GM18858 (cell line): ENCODE measurements at regions not wholly inside any gene's neighbourhood (a gene's known extent, or its start where the extent isn't known, plus 50 kb on each side); places are given as distances from the start of the nearest gene placed in this dataset.
"Not testable (repeated sequence)": the region's sequence is repeated elsewhere in the genome, so short reads cannot be mapped to it uniquely, and the experiment has no call there.

ENCODE experiments used
- ATAC-seq: cut with Tn5 transposase; IDR thresholded peaks from one replicate; pipeline ENCODE4 v1.9.1; 2021; ENCODE audit not compliant: unreplicated experiment

- ATAC-seq: no peak
These were observed 81.2 kb downstream of the TMEM18 start for GRCh38 chr2:595831-596592.

DNA sequence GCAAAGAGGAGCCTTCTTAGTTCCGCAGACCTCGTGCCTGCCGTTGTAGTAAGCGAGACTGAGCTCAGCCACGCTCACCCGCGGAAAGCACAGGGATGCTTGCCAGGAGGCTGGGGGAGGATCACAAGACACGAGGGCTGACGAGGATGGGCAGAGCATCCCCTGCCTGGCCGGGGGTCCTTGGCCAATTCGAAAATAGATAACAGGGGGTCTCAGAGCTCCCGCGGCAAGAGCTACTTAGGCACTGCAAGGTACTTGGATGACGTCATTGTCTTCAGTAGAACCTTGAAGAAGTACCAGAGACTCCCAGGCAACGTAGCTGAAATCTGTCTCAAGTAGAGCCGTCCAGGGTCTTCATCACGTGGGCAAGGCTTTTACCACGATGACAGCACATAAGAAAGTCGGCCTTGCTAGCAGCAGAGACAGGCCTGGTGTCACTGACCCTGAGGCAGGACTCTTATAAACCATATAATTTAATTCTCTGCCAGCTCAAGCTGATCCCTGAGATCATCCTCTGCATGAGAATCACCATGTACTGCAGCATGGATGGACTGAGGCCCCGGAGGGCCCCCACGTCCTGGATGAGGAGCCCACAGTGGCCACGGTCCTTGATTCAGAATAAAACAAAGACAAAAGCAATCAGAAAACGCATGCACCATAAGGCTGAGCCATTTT lies 81.9 kb downstream of the TMEM18 start:
- ATAC-seq: no peak

GRCh38 chr2:594297-594949 lies 82.8 kb downstream of the TMEM18 start:
- no peak for ATAC-seq

GRCh38 chr2:593356-594026 lies 83.7 kb downstream of the TMEM18 start:
- no peak for ATAC-seq

DNA sequence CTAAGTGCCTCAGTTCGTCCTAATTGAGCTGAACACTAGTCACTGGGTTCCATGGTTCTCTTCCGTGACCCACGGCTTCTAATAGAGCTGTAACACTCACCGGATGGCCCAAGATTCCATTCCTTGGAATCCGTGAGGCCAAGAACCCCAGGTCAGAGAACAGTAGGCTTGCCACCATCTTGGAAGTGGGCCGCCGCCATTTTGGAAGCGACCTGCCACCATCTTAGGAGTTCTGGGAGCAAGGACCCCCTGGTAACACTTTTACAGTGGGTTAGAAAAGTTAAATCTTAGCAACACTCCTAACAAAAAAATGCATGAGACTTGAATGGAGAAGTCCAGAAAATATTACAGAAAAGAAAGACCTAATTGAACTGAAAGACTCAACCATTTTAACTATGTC lies 84.5 kb downstream of the TMEM18 start:
- ATAC-seq: no peak

DNA sequence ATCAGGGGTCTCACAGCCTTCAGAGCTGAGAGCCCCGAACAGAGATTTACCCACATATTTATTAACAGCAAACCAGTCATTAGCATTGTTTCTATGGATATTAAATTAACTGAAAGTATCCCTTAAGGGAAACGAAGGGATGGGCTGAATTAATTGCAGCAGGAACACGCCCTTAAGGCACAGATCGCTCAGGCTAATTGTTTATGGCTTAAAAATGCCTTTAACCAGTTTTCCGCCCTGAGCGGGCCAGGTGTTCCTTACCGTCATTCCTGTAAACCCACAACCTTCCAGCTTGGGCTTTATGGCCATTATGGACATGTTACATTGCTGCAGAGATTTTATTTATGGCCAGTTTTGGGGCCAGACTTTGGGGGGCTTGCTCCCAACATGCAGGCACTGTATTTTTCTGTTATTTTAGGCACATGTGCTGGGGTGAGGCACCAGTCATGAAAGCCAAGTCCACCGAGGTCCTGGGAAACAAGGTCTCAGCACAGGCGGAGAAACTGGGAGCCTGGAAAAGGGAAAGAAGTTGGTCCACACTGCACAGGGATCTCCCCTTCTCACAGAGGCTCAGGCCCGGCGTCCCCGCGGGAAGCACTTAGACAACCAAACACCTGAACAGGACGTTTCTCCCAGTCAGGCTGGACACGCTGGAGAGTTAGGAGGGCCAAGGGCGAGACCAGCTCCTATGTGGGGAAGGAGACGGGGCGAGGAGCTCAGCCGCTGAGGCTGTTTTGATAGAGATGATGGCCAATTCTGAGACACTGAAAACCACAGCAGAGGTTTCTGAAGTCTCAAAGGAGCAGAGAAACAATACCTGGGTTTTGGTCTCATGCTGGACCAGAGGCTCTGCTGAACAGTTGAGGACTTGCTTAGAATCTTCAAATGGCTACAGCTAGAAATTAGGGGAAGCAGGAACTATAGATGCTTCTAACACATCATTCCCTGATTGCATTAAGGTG lies 86.7 kb downstream of the TMEM18 start:
- ATAC-seq: no peak

- no peak for ATAC-seq
These were observed 87.7 kb downstream of the TMEM18 start for GRCh38 chr2:589281-590130.

- no peak for ATAC-seq
These were observed 89.0 kb downstream of the TMEM18 start for GRCh38 chr2:588074-588645.

GRCh38 chr2:587087-587960 lies 89.9 kb downstream of the TMEM18 start:
- no peak for ATAC-seq

DNA sequence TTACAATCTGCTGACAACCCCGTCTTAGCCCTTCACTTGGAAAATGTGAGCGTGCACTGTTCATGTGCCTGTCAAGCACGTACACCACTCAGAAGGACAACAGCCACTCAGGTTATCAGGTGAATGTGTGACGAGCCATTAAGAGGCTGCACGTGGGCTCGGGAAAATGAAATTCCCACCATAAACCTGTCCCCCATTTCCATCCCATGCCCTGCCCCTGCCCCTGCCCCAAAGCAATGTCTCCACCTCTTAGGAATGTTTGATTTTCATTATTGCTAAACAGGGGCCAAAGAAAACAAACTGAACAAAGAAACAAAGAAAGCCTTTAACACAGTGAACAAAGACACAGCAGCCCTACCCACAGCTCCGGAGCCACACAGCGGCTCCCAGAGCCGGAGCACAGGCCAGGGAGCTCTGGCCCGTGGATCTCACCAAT lies 90.5 kb downstream of the TMEM18 start:
- ATAC-seq: no peak

DNA sequence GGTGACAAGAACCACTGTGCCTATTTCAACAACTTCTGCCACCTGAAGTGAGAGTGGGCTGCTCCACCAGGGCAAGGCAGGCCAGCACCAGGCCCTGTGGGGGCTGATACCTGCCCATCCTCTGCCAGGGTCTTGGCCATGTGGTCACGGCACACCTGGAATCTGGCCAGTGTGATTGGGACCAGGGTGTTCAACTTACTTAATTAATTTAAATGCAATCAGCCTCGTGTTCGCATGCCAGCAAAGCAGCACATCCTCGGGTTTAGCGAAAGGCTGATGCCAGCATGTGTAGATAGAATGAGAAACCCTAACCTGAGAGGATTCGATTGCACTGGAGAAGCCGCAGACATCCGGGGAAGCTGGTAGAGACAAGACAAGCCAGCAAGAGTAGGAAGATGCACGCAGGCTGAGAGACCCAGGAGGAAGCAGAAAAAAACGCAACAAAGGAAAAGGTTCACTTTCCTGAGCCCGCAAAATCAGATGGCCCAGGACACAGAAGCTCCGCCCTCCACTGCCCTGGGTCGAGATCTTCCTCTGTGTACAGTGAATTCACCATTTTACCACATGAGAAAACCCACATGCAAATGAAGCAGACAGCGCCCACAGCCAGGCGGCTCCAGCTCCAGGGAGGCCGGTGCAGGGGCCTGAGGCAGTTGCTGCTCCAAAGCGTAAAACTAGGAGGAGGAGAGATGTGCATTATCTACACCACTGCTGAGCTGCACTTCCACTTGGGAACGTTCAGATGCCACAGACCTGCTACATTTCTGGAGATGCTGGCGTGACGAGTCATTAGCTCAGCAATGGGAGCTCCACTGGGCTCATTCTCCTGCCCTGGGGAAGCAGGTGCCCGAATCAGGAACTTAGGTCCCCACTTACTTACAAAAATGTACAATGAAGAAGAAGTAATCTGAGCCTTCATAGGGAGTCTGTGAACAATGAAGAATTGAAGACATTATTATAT lies 92.1 kb downstream of the TMEM18 start:
- ATAC-seq: peak; percentile 88

GRCh38 chr2:583666-584065 lies 93.5 kb downstream of the TMEM18 start:
- no peak for ATAC-seq

GRCh38 chr2:582792-583528 lies 94.2 kb downstream of the TMEM18 start:
- no peak for ATAC-seq

DNA sequence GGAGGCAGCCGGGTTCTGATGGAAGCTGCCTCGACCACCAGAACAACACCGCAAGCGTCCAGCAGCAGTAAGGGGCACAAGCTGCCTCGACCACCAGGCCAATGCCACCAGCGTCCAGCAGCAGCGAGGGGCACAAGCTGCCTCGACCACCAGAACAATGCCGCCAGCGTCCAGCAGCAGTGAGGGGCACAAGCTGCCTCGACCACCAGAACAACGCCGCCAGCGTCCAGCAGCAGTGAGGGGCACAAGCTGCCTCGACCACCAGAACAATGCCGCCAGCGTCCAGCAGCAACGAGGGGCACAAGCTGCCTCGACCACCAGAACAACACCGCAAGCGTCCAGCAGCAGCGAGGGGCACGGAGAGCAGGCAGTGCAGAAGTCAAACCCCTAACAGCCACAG lies 94.9 kb downstream of the TMEM18 start:
- ATAC-seq: not testable (repeated sequence)

DNA sequence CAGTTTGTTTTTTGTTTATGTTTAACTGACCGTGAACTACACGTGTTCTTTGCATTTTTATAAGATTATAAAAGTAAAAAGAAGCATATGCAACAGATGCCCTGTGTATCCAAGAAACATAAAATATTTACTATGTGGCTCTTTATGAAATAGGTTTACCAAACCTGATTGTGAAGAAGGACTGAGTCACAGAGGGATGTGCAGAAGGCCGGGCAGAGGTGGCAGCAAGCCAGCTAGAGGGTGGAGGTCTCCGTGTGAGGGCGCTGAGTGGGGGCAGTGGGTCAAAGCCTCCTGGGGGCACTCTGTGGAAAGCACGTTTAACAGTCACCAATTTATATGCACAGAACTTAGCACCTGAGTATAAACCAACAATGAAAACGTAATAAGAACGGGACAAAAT lies 97.2 kb downstream of the TMEM18 start:
- no peak for ATAC-seq

GRCh38 chr2:579351-579886 lies 97.8 kb downstream of the TMEM18 start:
- no peak for ATAC-seq
